Activated CD8-positive, alpha-beta T cell treated with anti-CD3 and anti-CD28 coated beads for 36 hours (primary cell): ENCODE measurements at regions not wholly inside any gene's neighbourhood (a gene's known extent, or its start where the extent isn't known, plus 50 kb on each side); places are given as distances from the start of the nearest gene placed in this dataset.
"Not testable (repeated sequence)": the region's sequence is repeated elsewhere in the genome, so short reads cannot be mapped to it uniquely, and the experiment has no call there.

Experiments used
- ATAC-seq: fragments of 200-7000 bp; cut with Tn5 transposase; one replicate; pipeline ENCODE4 v1.10.0; 2021; ENCODE audit warnings: mild to moderate bottlenecking, moderate library complexity
- CTCF ChIA-PET: fragments of 350-600 bp; sonication (Branson Sonifier 250); formaldehyde crosslinking; loops from one replicate; lab custom pipeline; 2021; ENCODE audit warnings: antibody characterized with exemption; lab: Charles Lee
- POLR2A ChIA-PET: fragments of 350-600 bp; sonication (Branson Sonifier 250); formaldehyde crosslinking; loops from one replicate; lab custom pipeline; 2021; ENCODE audit warnings: antibody characterized with exemption; lab: Charles Lee
- DNase-seq: peaks from one replicate; pipeline ENCODE4 v3.0.0-alpha.2; 2020
- H3K27ac Mint-ChIP-seq: one replicate; pipeline ENCODE4 v1.8.0; 2021; ENCODE audit warnings: mild to moderate bottlenecking, mixed read lengths
- H3K27me3 Mint-ChIP-seq: one replicate; pipeline ENCODE4 v1.8.0; 2021; ENCODE audit warnings: mixed read lengths
- H3K36me3 Mint-ChIP-seq: one replicate; pipeline ENCODE4 v1.8.0; 2021; ENCODE audit warnings: low read depth, mixed read lengths
- H3K4me1 Mint-ChIP-seq: one replicate; pipeline ENCODE4 v1.8.0; 2021; ENCODE audit warnings: low read depth, mixed read lengths
- H3K4me3 Mint-ChIP-seq: one replicate; pipeline ENCODE4 v1.8.0; 2021; ENCODE audit warnings: mild to moderate bottlenecking, moderate library complexity, mixed read lengths
- H3K9me3 Mint-ChIP-seq: one replicate; pipeline ENCODE4 v1.8.0; 2021; ENCODE audit warnings: mixed read lengths
- CTCF ChIP-seq: fragments of 200-600 bp; IDR thresholded peaks from one replicate; pipeline ENCODE4 v1.8.0; 2022; ENCODE audit warnings: antibody characterized with exemption, mild to moderate bottlenecking
- intact Hi-C: fragments of 100-400 bp; cut with micrococcal nuclease; formaldehyde crosslinking; loops from one replicate; pipeline ENCODE4 v1.10.0; 2022

GRCh38 chr15:53031469-53031868, 241.3 kb upstream of the ONECUT1 start:
- Mint-ChIP-seq H3K27ac (no peak overlapping the region), H3K27me3 (peaks cover 3% of the 10 kb centered on the region), H3K36me3 (no peaks in the 10 kb centered on the region), H3K4me1 (no peaks in the 10 kb centered on the region), H3K9me3 (no peaks in the 10 kb centered on the region), H3K4me3 (no peak overlapping the region)
- DNase-seq, result no peak
- no peak for ATAC-seq
- ChIA-PET CTCF (no interaction called here), POLR2A (no interaction called here)
- TF ChIP-seq CTCF, result no peak
- intact Hi-C loops, result no loop called here

GRCh38 chr15:53022788-53023187, 232.7 kb upstream of the ONECUT1 start:
- Mint-ChIP-seq H3K9me3 (peaks cover 8% of the 10 kb centered on the region), H3K36me3 (no peaks in the 10 kb centered on the region), H3K4me3 (no peak overlapping the region), H3K27ac (no peak overlapping the region), H3K27me3 (peaks cover 6% of the 10 kb centered on the region), H3K4me1 (no peaks in the 10 kb centered on the region)
- ChIA-PET POLR2A (no interaction called here), CTCF (no interaction called here)
- no peak for TF ChIP-seq CTCF
- DNase-seq, result no peak
- no peak for ATAC-seq
- intact Hi-C loops, result no loop called here

DNA sequence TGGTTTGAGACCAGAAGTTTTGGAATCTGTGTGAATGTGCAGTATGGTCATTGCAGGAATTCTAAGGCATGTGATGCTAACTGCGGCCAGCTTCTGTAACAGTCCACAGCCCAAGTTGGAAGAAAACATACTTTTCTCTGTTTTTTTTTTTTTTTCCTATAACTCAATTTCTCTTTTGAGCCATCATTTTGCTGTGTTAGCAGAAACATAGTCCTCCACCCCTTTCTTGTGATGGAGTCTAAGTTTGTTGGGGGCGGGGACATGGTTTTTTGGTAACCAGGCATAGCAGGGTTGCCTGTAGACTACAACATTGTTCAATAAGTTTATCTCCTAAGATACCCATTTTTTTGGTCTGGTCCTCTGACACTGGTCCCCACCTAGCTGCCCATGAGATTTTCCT, 223.2 kb upstream of the ONECUT1 start:
- POLR2A ChIA-PET, result interaction anchor here (0.7 kb wide), 1 partner anchor 357 kb away, joined by 3 read pairs; no protein-coding TSS in a partner anchor
- H3K4me3 Mint-ChIP-seq, result no peak overlapping the region

GRCh38 chr15:53011779-53012178, 221.6 kb upstream of the ONECUT1 start:
- H3K4me1 Mint-ChIP-seq, H3K27ac Mint-ChIP-seq, CTCF ChIA-PET, H3K9me3 Mint-ChIP-seq, POLR2A ChIA-PET, intact Hi-C loops, DNase-seq, H3K4me3 Mint-ChIP-seq, H3K36me3 Mint-ChIP-seq, H3K27me3 Mint-ChIP-seq, ATAC-seq: not testable (repeated sequence)

More for the DNA sequence above, 223.2 kb upstream of the ONECUT1 start:
- CTCF ChIA-PET, result no interaction called here
- Mint-ChIP-seq H3K4me1 (no peaks in the 10 kb centered on the region), H3K36me3 (no peaks in the 10 kb centered on the region), H3K27ac (no peak overlapping the region), H3K9me3 (no peaks in the 10 kb centered on the region), H3K27me3 (no peaks in the 10 kb centered on the region)
- no peak for ATAC-seq
- intact Hi-C loops, result no loop called here
- no peak for TF ChIP-seq CTCF
- no peak for DNase-seq

DNA sequence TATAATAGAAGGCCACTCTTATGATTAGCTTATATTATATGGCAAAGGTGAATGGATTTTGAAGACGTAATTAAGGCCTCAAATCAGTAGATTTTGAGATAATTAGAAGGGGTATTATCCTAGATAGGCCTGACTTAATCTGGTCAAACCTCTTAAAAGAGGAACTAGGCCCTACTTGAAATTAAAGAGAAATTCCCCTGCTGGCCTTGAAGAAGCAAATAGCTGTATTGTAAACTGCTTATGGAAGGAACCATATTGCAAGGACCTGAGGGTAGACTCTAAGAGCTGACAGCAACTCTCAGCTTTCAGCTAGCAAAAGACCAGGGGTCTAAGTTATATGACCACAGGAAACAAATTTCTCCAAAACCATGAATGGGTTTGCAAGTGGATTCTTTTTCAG, 219.0 kb upstream of the ONECUT1 start:
- ChIA-PET CTCF (no interaction called here), POLR2A (no interaction called here)
- DNase-seq, result no peak
- intact Hi-C loops, result no loop called here
- Mint-ChIP-seq H3K4me3 (no peak overlapping the region), H3K9me3 (no peaks in the 10 kb centered on the region), H3K4me1 (no peaks in the 10 kb centered on the region), H3K27ac (no peak overlapping the region), H3K36me3 (no peaks in the 10 kb centered on the region), H3K27me3 (peaks cover 5% of the 10 kb centered on the region)
- TF ChIP-seq CTCF, result no peak
- no peak for ATAC-seq

DNA sequence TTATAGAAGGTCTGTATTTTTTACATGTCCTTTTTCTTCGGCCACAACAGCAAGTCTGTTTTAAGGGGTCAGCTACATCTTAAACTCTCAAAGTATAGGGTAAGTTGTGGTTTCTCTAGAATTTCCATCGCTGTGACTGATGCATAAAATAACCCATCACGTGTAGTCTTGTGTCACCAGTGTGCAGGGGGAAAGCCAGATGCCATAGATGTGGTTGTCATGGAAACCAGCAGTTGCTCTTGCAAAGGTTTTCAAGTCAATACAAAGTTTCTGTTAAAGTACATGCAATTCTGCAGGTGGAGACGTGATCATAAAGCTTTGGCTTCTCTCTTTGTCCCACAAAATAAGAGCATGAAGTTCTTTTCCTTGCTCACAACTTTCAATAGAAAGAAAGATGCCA, 210.3 kb upstream of the ONECUT1 start:
- CTCF ChIA-PET, result no interaction called here
- no peaks in the 10 kb centered on the region for H3K4me1 Mint-ChIP-seq
- no peaks in the 10 kb centered on the region for H3K9me3 Mint-ChIP-seq
- TF ChIP-seq CTCF, result no peak
- DNase-seq (no peak), ATAC-seq (no peak)
- no peak overlapping the region for H3K27ac Mint-ChIP-seq
- POLR2A ChIA-PET, result no interaction called here
- peaks cover 8% of the 10 kb centered on the region for H3K27me3 Mint-ChIP-seq
- H3K4me3 Mint-ChIP-seq, result no peak overlapping the region
- no peaks in the 10 kb centered on the region for H3K36me3 Mint-ChIP-seq
- intact Hi-C loops, result no loop called here
